GM21529 (cell line): ENCODE measurements at regions not wholly inside any gene's neighbourhood (a gene's known extent, or its start where the extent isn't known, plus 50 kb on each side); places are given as distances from the start of the nearest gene placed in this dataset.
A peak's percentile ranks its signal among the peaks of the same experiment; 100 is the strongest.
"Not testable (repeated sequence)": the region's sequence is repeated elsewhere in the genome, so short reads cannot be mapped to it uniquely, and the experiment has no call there.

Source experiments
- ATAC-seq: cut with Tn5 transposase; IDR thresholded peaks from one replicate; pipeline ENCODE4 v1.9.1; 2021; ENCODE audit not compliant: unreplicated experiment

- no peak for ATAC-seq
Observed at GRCh38 chr16:85220125-85220839, 108.0 kb upstream of the CIBAR2 start.

DNA sequence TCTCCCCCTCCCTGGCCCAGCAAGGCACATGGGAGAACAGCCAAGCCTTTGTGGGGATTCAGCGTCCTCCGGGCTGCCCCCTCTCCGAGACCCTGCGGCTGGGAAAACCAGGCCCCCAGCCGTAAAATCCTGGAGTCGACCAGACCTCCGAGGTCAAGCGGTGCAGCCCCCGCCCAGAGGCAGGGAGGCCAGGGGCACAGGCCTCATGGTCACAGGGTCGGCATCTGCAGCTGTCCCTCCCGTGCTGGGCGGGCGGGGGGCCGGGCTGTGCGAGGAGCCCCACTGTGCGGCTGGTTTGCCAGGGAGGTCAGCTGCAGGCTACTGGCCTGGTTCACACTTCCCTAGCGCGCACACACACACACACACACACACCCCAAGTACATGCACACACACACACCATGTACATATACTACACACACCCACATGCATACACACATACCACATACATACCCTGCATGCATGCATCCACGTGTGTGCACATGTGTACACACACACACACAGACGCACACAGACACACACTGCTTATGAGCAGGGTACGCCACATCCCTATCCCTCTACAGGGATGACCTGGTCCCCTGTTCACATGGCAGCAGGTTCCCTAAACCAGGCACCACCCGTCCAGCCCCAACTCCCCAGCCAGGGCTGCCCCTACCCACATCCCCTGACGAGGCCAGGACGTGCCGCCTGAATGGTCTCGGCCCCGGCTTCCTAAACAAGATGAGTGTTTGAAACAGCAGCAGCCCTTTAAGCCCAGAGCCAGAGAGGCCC lies 108.9 kb upstream of the CIBAR2 start:
- no peak for ATAC-seq

DNA sequence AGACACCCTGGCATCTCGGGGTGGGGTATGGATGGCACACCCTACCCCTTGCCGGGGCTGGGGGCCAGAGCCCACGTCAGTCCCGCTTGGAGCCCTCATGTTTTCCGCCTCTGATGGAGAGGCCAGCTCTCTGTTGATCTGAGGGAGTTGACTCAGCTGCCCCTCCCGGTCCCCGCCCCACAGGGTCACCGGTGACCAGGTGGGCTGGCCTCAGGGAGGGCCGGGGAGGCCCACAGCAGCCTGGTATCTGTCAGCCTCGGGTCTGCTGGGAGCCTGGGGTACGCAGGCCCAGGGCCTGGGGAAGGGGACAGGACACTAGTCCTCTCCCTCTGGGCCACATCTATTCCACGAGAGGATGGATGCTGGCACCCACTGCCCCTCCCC lies 109.5 kb upstream of the CIBAR2 start:
- no peak for ATAC-seq

GRCh38 chr16:85222155-85222863 lies 110.0 kb upstream of the CIBAR2 start:
- no peak for ATAC-seq

GRCh38 chr16:85225257-85225656 lies 113.0 kb upstream of the CIBAR2 start:
- no peak for ATAC-seq

- ATAC-seq: no peak
Observed at GRCh38 chr16:85225721-85226120, 113.4 kb upstream of the CIBAR2 start.

- peak; percentile 80 for ATAC-seq
Observed at GRCh38 chr16:85227084-85227945, 115.0 kb upstream of the CIBAR2 start.

DNA sequence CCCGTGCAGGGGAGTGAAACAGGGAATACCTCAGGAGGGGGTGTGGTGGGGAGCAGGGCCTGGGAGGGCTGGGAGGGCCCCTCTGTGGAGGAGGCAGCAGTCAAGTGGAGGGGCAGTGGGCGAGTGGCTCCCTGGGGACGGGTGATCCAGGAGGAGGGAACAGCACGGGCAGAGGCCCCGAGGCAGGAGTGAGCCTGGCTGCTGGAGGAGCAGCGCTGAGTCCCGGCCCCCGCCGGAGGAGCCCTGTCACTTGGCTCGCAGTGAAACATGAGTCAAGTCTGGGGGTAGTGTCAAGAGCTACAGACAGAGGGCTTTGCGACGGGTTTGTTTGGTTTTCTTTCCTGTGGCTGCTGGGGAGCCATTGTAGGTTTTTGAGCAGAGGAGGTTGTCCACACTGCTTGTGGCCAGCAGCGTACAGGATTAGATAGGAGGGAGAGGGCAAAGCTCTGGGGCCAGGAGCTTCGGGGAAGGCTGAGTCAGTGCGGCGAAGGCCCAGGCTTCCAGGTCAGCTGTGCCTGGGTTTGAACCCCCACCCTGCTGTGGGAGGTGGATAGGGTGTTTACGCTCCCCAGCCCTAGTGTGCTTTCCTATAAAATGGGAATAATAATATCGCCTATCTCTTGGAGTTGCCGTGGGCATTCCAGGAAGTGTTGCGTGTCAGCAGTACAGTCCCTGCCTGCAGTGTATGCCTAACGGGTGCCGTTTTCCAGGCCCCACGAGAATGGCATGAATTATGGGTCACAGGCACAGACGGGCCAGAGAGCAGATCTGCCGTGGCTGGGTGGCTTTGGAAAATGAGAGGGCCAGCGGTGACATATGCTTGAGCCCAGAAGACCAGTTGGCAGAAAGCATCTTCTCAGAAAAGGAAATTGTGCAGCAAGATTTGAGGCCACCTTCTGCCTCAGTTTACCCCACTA lies 115.9 kb upstream of the CIBAR2 start:
- ATAC-seq: no peak

DNA sequence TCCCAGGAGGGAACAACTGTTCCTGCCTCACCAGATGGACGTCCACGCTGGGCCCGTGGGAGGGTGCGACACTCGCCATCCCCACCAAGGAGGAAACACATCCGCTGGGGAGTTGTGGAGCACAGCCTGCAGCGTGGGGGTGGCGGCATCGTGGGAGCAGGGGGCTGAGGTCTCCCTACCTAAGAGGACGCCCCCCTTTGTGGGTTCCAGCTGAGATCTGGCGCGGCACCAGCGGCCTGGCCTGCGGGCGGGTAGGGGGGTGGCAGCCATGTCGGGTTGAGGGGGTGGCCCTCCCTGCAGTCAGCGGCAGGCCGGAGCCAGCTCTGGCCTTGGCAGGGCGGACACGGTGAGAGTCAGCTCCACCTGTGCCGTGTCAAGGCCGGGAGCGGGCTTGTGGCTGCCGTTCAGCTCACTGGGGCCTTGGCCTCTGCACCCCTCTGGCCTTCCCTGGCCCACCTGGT lies 116.7 kb upstream of the CIBAR2 start:
- ATAC-seq: no peak

GRCh38 chr16:85229869-85230462 lies 117.7 kb upstream of the CIBAR2 start:
- no peak for ATAC-seq

DNA sequence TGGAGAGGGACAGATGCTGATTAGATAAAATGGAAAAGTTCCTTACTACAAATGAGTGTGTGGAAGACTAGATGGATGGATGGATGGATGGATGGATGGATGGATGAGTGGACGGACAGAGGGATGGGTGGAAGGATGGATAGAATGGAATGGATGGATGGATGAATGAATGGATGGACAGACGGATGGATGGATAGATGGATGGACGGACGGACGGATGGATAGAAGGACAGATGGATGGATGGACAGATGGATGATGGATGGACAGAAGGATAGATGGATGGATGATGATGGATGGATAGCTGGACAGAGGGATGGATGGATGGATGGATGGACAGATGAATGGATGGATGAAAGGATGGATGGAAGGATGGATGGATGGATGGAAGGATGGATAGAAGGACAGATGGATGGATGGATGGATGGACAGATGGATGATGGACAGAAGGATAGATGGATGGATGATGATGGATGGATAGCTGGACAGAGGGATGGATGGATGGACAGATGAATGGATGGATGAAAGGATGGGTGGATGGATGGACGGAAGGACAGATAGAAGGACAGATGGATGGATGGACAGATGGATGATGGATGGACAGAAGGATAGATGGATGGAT lies 118.6 kb upstream of the CIBAR2 start:
- ATAC-seq: not testable (repeated sequence)

GRCh38 chr16:85231959-85232358 lies 119.7 kb upstream of the CIBAR2 start:
- no peak for ATAC-seq

DNA sequence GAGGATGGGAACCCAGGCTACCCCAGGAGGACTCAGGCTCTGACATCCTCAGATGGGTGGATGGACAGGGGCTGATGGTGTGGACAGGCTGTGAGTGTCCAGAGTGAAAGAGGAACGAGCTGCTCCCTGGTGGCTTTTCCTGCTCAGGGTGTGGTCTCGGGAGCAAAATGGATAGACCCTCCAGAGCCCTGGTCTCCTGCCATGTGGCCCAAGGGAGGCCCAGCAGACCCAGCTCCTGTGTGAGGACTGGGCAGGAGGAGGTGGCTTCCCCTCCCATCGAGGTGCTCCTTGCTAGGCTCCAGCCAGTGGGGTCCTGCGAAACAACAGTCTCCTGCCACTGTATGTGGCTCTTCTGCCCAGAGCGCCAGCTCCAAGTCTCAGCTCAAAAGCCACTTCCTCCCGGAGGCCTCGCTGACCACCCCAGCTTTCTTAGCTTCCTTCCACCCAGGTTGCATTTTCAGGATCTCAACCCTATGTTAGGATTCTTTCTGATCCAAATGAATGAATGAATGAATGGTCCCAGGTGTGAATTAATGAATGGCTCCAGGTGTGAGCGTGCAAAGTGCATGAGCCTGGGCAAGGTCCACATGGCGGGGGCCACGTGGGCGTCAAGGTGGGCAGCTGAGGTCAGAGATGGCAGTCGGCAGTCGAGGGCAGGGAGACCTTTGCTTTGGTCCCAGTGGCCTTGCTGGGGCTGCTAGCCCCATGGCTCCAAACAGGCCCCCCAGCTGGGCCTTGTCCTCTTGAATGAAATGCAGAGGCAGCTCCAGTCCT lies 120.3 kb upstream of the CIBAR2 start:
- no peak for ATAC-seq

DNA sequence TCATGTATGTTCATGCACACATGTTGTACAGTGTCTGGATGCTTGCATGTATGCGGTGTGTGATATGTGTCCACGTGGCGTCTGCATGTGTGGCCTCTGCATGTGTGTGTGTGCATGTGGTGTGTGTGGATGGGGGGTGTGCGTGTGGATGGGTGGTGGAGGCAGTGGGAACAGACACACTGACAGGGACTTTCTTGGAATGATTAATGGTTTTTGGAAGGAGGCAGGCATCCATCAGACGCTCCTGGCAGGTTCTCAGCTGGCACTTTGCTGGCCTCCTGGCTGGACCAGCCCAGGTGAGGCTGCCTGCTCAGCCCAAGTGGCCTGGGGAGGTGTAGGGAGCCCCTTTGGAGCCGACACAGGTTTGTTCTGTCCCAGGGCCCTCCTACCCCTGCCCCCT lies 121.2 kb upstream of the CIBAR2 start:
- no peak for ATAC-seq

- no peak for ATAC-seq
Observed at GRCh38 chr16:85234310-85235204, 122.3 kb upstream of the CIBAR2 start.

DNA sequence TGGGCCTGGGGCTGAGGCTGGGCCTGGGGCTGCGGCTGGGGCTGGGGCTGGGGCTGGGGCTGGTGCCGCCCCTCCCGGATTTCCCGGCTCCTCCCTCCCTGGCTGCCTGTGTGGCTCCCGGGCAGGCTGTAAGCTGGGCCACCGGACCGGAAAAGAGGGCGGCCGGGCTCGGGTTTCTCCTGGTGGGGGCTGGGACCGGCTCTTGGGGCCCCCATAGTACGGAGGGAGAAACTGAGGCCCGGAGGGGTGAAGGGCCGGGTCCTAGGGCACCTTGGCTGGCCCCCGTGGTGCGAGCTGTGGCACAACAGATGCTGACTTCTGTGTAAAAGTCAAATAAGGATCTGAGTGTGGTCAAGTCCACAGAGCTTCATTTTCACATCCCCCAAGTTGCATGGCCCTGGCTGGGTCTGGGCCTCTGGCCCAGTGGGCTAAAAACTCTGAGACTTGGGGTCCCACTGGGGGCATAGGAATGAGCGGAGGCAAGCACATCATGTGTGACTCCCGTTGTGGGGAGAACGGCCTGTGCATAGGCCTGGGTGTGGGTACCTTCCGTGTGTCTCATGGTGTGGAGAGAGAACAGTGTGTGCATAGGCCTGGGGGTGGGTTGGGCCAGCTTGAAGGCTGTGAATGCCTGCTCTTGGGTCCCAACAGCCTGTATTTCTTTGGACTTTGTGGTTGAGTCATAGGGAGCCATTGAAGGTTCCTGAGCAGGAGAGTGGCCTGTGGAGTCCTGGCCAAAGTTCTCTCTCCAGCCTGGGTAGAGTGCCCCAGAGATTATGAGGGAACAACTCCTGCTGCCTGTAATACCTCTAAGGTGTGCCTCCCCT lies 123.9 kb upstream of the CIBAR2 start:
- ATAC-seq: peak; percentile 39

GRCh38 chr16:85236818-85237150 lies 124.5 kb upstream of the CIBAR2 start:
- ATAC-seq: no peak
